Esophagus squamous epithelium (tissue), 4 donors: ENCODE measurements at regions not wholly inside any gene's neighbourhood (a gene's known extent, or its start where the extent isn't known, plus 50 kb on each side); places are given as distances from the start of the nearest gene placed in this dataset.

Source experiments
- POLR2A ChIP-seq, 4 donors: fragments of 450-650 bp; IDR thresholded peaks; one replicate each; pipeline ENCODE4 v1.6.1; 2017; ENCODE audit warnings: antibody characterized with exemption in 4 of 4, mild to moderate bottlenecking in 4 of 4, moderate library complexity in 3 of 4
- TF ChIP-seq, protein P1 (sequence below), 6 experiments: fragments of 450-650 bp in 4 of 6; fragments of 200-600 bp in 2 of 6; sonication (generic) in 2 of 6; IDR thresholded peaks; one replicate each; pipeline ENCODE4 v1.5.1; 2016 to 2019; ENCODE audit warnings: antibody characterized with exemption in 6 of 6, mild to moderate bottlenecking in 4 of 6, moderate library complexity in 4 of 6

DNA sequence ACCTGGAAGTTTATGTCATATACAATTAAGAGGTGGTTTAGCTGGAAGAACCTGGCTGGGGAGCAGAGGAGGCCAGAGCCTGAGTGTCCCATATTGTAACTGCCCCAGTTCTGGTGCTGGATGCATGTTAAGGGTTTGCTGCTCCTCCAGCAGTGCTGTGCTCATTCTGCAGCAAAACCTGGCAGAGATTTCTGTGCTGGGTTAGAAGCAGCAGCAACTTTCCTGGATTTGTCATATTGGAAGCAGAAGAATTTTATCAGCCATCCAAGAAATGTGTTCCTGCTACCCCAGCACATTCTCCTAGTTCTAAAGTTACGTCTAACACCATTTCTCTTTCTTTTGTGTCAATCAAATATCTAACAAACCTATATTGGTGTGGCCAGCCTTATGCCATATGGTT is 284.1 kb downstream of the TDRD15 start:
- no peak for TF ChIP-seq POLR2A (IDR thresholded peaks at IDR 0.05)
- TF ChIP-seq, protein P1, sequence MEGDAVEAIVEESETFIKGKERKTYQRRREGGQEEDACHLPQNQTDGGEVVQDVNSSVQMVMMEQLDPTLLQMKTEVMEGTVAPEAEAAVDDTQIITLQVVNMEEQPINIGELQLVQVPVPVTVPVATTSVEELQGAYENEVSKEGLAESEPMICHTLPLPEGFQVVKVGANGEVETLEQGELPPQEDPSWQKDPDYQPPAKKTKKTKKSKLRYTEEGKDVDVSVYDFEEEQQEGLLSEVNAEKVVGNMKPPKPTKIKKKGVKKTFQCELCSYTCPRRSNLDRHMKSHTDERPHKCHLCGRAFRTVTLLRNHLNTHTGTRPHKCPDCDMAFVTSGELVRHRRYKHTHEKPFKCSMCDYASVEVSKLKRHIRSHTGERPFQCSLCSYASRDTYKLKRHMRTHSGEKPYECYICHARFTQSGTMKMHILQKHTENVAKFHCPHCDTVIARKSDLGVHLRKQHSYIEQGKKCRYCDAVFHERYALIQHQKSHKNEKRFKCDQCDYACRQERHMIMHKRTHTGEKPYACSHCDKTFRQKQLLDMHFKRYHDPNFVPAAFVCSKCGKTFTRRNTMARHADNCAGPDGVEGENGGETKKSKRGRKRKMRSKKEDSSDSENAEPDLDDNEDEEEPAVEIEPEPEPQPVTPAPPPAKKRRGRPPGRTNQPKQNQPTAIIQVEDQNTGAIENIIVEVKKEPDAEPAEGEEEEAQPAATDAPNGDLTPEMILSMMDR (IDR thresholded peaks at IDR 0.05), result no peak
